HG03025 (cell line): ENCODE measurements at regions not wholly inside any gene's neighbourhood (a gene's known extent, or its start where the extent isn't known, plus 50 kb on each side); places are given as distances from the start of the nearest gene placed in this dataset.

Experiments
- ATAC-seq: cut with Tn5 transposase; IDR thresholded peaks from one replicate; pipeline ENCODE4 v1.9.1; 2021; ENCODE audit warnings: mild to moderate bottlenecking, moderate library complexity; ENCODE audit not compliant: unreplicated experiment, low FRiP score

DNA sequence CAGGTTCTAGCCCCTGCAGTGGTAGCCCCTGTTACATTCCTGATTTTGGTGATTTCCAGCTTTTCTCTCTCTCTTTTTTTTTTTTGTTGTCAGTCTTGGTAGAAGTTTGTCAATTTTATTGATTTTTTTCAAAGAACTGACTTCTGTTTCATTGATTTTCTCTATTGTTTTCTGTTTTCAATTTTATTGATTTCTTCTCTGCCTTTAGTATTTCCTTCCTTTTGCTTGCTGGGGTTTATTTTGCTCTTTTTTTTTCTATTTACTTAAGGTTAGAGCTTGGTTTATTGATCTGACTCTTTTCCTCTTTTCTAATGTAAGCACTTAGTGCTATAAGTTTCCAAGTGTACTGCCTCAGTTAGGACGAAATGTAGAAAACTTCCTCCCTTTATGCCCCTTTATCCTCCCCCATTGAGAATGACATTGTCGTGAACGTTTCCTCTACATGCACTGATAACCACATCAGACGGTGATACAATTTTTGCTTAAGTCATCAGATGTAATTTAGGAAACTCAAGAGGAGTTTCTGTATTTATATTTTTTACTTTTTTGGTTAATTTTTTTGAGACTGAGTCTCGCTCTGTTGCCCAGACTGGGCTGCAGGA, 81.1 kb upstream of the HS6ST1 start:
- ATAC-seq, result no peak

DNA sequence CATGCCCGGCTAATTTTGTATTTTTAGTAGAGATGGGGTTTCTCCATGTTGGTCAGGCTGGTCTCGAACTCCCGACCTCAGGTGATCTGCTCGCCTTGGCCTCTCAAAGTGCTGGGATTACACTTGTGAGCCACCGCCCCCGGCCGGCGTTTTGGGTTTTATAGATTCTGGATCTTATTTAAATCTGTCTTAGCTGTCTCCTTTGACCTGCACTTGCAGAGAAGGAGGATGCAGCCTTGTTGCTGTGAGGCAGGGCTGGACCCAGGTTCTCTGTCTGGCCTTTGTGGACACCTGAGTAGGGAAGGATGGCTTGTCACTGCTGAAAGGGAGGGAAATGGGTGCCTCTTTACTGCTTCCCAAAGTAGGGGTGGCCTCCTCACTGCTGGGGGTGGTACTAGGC, 83.0 kb upstream of the HS6ST1 start:
- ATAC-seq, result no peak

DNA sequence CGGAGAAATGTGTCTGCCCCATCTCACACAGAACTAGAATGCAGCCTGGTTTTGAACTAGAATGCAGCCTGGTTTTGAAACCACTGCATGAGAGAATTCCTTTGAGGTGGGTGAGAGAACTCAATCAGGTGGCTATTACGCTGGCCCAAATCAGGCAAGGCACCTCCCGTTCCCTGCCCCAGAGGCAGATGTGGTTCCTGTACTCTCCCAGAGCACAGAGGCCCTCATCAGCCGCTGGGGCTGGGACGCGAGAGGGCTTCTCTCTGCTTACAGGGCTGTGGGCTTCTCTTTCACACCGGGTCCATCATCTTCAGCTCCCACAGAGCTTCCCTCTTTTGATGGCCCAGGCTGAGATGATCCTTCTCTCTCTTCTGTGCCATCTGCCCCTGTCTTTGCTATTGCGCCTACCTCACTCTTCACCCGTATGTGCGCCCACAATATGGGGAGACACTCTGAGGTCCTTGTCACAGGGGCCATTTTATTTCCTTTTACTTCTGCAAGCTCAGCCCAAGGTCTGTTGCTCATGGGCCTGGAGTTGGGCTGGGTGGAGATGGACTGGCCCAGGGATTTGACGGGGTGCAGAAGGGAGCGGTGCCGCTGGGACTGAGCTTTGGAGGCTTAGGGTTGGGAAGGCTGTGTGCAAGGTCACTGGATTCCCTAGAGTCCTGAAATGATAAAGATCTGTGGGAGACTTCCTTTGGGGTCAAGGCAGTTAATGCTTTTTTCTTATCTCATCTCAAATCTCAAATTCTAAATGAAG, 84.4 kb upstream of the HS6ST1 start:
- no peak for ATAC-seq

DNA sequence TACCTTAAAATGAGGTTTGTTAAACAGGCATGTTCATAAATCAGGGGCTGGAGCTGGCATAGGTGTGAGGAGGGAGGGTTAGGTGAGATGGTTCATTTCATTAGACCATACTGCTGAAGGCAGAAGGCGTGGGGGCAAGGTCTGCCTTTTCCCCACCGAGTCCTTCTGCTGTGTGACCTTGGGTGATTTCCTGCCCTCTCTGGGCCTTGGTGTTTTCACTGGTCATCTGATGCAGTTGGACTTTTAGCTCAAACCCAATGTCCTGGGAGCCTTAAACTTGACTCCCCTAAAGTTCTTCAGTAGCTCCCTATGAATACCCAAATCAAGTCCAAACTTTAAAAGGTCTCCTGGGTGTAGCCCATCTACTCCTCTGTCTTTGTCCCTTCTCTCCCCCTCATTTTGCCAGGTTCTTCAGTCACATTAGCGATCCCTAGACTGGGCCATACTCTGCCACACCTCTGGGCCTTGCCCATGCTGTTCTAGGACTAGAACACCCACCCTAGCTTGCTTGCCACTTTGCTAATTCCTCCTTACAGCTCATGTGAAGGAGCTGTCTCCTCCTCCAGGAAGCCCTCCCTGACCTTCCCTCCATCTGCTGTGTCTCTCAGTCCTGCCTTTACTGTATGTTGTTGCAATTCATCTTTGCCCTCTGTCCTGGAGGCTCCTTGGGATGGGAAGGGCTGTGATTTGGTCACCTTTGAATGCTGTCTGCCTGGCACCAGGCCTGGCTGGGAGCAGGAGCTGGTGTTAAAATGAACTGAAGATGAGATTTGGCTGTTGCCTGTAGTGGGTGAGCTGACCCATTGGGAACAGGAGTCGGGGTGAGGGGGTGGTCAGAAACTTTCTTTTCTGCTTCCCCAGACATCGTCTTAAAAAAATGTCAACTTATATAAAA, 85.4 kb upstream of the HS6ST1 start:
- no peak for ATAC-seq

DNA sequence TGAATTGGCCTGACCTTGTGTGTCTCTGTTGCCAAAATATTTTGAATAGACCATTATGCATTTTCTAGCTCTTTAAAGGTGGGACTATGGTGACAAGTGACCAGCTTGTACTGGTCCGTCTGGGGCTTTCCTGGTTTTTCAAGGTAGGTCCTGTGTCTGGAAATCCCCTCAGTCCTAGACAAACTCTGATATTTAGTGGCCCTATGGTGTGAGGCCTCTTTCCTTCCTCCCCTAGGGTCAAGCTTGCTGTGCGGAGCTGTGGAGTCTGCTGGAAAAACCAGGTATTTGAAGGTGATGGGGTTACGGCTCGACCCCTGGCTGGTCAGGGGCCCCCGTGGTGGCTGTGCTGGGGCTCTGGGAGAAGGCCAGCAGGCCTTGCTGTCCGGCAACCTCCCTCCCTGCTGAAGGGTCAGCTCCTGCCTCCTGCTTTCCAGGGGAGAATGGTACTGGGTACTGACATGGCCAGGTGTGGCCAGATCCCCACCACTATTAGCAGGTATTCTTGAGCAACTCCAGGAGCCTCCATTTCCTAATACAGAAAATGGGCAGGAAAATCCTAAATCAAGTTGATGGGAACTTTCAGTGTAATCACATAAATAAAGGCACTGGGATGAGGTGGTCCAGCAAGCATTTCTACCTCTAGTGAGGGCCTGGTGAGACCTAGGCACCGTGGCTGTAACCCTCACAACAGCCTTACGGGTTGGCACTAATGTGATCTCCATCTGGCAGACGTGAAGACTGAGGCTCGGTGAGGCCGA, 86.2 kb upstream of the HS6ST1 start:
- ATAC-seq, result no peak

DNA sequence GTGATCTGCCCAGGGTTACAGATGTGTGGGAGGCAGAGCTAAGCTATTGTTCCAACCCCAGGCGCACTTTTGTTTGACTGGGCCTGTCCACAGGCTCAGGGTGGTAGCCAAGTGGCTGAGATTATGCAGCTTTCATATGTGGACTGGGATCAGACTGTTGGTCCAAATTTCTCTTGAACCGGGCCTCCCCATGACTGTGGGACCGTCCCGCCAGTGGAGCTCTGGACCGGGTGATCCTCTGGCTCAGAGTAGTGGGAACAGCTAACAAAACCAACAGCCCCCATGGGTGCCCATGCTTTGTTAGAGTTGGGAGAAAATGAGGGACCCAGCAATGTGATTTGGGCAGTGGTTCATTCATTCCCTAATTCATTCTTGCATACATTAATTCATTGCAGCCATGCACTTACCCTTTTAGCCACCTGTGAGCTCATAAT, 86.8 kb upstream of the HS6ST1 start:
- ATAC-seq, result no peak

DNA sequence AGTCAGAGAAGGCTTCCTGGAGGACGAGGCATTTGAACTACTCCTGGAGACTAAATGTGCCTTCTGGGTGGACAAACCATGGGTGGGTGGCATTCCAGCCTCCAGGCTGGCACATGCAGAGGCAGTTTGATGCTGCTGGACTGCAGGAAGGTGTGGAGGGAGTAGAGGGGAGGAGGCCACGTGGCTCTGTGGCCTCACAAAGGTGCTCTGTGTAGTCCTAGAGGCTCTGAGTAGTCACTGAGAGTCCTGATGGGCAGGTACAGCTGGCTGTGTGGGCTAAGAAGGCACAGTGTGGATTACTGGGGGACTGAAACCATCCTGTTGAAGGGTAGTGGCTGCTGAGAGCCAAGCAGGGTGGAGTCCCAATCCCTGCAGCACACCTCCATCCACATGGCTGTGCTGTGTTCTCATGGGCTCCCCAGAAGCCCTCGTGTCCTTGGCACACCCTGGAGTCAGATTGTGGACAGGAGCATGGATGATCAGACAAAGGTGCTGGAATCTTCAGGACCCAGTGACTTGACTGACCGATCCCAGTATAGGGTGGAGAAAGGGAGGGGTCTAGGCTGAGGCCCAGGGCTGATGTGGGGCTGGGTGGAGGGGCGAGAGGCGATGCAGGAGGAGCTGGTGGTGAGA, 87.4 kb upstream of the HS6ST1 start:
- no peak for ATAC-seq

DNA sequence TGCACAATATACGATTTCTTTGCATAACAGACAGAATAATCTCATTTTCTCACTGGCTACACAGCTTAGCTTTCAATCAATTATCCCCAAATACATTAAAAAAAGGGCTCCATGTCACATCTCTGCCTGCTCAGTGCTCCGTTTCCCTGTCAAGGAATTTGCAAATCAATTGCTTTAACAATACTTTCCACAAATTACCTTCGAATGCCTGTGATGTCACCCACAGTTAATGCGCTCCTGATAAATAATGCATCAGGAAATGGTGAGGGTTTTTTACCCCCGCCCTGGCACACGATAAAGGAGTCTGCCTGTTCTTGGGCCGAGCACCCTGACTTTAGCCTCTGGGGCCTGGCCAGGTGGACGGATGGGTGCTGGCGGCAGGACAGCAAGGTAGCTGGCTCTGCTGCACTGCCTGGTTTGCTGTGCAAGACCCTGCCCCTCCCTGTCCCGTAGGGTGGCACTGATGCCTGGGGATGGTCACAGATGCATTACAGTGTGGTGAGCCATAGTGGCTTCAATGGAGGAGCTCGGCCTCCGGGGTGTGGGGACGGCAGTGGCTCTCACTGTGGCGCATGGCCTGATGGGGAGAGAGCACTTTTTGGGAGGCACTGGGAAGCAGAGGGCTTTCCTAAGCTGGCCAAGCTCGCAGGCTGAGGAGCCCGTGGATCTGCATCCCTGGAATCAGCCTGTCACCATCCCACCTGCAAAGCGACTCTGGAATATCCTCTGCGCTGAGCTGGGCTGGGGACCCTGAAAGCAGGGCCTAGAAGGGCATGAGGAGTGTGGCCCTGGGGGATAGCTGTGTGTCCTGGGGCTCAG, 88.3 kb upstream of the HS6ST1 start:
- no peak for ATAC-seq

DNA sequence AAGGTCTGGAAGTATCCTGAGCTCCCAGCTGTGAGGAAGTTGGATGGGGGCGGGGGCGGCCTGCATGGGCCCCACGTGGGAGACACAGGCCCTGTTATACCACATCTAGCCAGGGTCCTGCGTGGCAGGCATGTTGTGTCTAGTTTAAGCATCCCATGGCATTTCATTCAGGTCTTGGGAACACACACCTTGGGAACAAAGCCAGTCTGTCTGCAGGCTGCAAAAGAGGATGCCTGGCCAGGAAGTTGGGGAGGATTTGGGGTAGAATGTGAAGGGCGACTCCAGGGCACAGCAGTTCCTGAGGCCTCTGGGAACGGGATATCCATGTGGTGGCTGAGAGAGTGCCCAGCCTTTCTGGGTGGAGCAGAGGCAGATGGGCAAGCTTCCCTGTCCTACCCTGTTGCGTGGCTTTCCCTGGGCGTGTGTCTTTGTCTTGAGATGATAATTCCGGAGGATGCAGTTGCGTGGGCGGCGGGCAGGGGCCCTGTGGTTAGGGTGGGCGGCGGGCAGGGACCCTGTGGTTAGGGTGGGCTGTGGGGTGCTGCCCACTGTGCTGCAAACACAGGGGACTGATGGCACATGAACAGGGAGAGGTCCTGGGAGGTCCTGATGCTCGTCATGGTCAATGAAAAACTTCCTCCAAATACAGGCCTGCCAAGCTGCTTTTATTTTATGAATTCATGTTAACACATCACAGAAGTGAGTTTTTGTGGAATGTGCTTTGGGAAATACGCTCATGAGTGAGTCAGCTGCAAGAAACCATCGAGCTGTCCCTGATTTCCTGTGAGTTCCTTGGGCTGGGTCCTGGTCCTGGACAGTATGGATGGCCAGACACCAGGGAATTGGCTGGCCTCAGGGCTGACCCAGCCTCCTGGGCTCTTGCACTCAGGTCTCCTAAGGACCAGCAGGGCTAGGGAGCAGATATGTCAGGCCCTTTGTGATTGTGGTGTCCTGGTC, 90.0 kb upstream of the HS6ST1 start:
- no peak for ATAC-seq

DNA sequence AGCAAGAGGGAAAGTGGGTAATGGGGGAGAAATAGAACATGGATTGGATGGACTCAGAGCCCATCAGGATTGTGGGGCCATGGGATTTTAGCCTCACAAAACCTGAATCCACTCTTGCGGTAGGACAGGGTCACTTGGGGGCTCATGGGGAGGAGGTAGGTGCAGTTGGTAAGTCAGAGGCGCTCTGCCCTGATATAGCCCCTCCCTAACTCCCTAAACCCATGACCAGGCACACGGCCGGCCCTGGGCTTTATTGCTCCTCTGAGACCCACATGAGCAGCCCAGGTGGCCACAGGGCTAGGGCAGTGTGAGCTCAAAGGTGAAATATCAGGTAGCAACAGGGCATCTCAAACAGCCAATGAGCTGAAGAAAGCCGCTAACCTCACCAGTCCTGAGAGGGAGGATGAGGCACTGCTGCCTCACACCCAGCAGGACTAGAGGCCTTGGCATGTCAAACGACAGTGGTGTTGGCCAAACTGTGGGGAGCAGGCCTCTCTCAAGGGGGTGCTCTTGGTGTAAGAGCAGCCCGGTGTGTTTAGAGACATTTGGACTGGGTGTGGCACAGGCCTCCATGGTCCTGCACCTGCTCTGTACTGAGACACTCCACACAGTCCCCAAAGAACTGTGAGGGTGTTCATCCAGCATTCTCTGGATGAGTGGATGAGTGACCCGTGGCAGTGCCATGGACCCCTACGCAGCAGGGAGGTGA, 90.8 kb upstream of the HS6ST1 start:
- no peak for ATAC-seq

DNA sequence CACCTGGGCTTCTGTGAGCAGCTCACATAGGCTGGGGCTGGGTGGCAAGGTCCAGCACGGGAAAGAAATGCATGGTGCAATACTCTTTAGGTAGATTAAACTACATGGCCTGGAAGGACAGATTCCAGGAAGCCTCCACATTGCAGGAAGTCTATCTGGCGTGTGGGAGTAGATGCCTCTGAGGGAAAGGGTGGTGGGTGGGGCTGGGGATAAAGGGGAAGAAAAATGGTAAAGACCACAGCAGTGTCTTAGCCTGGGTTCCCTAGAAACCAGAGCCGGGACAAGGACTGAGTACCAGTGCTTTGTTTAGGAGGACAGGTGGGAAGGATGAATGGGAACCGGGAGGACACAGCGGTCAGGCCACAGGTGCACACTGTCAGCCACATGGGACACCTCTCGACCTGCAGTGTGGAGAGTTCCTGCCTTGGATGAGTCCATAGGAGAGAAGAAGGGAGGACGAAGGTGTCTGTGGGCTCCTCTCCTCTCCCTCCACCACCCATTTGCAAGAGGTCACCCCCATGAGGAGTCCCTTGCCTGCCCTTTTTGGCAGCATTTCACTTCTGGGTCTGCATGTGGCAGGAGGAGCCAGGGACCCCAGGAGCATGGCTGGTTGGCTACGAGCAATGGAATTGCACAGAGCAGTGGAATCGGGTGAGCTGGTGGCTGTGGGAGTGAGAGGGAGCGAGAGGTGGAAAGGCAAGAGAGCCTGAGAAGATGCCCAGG, 91.5 kb upstream of the HS6ST1 start:
- no peak for ATAC-seq

DNA sequence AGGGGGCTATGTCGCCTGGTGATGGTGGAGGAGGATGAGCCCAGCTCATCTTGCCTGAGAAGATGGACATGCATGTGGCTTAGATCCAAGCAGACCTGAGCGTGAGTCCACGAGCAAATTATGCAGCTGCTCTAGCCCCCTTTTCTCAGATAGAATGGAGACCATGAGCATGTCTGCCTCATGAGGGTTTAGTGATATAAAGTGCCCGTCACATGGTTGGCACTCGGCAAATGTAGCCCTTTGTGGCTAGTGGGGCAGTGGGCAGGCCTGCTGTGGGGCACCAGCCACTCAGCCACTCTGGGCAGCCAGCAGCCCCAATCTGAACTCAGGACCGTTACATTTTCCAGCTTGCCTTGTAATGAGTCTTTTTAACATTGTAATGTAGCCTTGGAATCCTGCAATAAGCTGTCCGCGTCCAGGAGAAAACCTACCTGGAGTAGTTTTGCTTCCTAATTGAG, 92.1 kb upstream of the HS6ST1 start:
- ATAC-seq, result no peak

DNA sequence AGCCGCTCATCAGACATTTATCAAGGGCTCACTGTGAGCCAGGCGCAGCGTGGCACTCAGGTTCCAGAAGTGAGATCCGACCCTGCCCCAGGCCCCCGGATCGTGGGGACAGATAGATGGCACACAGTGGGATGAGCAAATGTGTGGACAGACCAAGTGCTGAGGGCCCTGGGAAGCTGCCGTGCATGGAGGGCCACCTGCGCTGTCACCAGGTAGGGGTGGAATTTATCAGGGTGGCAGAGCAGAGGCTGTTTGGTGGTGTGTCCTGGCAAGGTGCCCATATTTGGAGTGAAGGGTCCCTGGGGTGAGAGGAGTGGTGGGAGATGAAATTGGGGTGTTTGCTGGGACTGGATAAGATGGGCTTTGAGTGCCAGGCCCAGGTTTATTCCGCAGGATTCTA, 92.8 kb upstream of the HS6ST1 start:
- no peak for ATAC-seq

DNA sequence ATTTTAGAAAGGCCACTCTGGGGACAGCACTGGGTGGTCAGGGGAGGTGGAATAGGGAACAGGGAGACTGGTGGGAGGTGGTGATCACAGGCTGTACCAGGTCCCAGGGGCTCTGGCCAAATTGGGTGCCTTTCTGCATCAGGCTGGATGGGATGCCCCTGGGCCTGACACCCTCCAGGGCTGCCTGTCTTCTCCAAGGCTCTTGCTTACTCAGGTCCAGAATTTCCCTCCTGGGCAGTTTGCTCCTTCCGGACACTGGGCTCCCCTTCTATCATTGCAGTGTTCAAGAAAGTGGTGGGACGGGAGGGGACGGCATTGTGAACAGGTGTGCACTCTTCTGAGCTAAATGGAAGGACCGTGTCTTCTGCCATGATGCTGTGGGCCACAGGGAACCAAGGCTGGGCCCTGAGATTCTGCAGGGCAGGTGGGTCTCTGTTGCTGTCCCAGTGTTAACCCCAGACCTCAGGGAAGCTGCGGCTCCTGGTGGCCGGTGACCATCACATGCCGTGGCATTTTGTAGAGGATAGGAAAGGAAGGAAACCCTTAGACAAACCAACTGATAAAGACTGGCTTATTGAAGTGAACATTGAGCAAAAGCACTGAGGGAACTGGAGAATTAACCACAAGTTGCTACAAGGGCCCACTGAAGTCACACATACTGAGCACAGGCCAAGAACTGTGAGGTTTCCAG, 93.7 kb upstream of the HS6ST1 start:
- ATAC-seq, result no peak

DNA sequence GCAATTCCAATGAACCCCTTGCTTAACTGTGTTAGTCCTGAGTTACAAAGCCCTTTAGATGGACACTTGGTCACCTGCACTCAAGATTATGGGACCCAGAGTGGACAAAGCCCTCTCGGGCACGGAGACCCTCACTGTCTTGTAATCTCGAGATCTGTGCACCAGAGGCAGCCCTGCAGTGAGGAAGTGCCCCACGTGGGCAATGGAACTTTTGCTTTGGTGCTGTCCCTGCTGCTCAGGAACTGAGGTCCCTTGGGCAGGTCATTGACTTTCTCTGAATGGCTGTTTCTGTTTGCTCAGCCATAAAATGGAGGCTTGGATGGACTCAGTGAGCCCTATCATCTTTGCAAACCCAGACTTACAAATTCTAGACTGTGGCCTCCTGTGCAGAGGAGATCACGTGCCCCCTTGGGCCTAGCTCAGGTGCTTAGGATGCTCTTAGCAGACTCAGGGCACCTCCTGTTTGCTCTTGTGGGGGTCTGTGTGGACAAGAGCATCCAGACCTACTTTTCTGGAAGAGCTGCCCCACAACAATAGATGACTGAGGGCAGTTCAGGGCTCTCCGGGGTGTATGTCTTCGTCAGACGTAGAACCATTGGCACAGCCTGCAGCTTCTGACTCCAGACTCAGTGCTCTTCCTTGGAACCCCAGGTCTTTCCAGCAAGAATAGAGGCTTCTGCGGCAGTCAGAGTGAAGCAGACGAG, 94.5 kb upstream of the HS6ST1 start:
- no peak for ATAC-seq
